ENCODE measurements at regions not wholly inside any gene's neighbourhood (a gene's known extent, or its start where the extent isn't known, plus 50 kb on each side); places are given as distances from the start of the nearest gene placed in this dataset.

DNA sequence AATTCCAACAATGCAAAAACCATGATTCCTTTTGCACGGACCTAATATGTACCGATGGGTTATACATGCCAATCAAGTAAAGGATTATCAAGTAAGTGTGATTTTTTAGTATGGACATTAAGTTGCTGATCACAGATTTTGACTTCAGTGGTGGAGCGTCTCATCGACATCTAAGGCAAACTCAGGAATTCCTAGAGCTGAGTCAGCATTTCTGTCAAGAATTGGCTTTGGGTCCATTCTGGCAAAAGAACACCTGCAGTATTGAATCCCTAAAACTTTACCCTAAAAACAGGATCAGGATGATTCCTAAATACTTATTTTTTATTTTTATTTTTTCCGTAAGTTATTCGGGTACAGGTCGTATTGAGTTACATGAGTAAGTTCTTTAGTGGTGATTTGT is 83.6 kb downstream of the HPGD start:
- no peak for DNase-seq (ENCODE audit: low read depth)
- POLR2A ChIA-PET = no interaction called here

DNA sequence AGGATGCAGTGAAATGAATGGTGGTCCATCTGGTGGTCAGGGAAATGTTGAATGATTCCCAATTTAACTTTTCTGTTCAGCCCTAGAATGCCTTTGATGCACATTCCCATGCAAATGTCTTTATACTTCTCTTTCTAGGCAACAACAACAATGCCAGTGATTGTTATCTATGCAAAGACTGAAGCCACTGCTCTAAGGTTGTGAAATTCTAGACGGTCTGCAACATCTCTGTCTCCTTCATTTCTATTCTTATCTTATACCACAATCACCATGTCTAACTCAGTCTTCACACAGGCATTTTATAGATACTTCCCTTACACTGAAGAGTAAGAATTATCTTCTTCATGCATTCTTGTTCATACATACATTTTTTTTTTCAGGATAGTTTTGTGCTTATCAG is 84.5 kb downstream of the HPGD start:
- no peak for DNase-seq (ENCODE audit: low read depth)
- TF ChIP-seq, protein P1, sequence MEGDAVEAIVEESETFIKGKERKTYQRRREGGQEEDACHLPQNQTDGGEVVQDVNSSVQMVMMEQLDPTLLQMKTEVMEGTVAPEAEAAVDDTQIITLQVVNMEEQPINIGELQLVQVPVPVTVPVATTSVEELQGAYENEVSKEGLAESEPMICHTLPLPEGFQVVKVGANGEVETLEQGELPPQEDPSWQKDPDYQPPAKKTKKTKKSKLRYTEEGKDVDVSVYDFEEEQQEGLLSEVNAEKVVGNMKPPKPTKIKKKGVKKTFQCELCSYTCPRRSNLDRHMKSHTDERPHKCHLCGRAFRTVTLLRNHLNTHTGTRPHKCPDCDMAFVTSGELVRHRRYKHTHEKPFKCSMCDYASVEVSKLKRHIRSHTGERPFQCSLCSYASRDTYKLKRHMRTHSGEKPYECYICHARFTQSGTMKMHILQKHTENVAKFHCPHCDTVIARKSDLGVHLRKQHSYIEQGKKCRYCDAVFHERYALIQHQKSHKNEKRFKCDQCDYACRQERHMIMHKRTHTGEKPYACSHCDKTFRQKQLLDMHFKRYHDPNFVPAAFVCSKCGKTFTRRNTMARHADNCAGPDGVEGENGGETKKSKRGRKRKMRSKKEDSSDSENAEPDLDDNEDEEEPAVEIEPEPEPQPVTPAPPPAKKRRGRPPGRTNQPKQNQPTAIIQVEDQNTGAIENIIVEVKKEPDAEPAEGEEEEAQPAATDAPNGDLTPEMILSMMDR (IDR thresholded peaks at IDR 0.05; ENCODE audit: insufficient read depth, low read depth, low read length) = no peak
- no peaks in the 10 kb centered on the region for H3K27me3 ChIP-seq (ENCODE audit: control insufficient read depth, insufficient read depth, low read length)
- no peak overlapping the region for H3K4me3 ChIP-seq (ENCODE audit: low read depth, low read length)
- H3K36me3 ChIP-seq (ENCODE audit: control insufficient read depth, insufficient read depth, low read length) = no peaks in the 10 kb centered on the region
- ChIA-PET CTCF (no interaction called here), POLR2A (no interaction called here)

More for the DNA sequence above, 83.6 kb downstream of the HPGD start:
- no peaks in the 10 kb centered on the region for H3K27me3 ChIP-seq (ENCODE audit: control insufficient read depth, insufficient read depth, low read length)
- CTCF ChIA-PET = no interaction called here
- TF ChIP-seq, protein P1 (IDR thresholded peaks at IDR 0.05; ENCODE audit: insufficient read depth, low read depth, low read length) = no peak
- H3K4me3 ChIP-seq (ENCODE audit: low read depth, low read length) = no peak overlapping the region
- no peaks in the 10 kb centered on the region for H3K36me3 ChIP-seq (ENCODE audit: control insufficient read depth, insufficient read depth, low read length)

DNA sequence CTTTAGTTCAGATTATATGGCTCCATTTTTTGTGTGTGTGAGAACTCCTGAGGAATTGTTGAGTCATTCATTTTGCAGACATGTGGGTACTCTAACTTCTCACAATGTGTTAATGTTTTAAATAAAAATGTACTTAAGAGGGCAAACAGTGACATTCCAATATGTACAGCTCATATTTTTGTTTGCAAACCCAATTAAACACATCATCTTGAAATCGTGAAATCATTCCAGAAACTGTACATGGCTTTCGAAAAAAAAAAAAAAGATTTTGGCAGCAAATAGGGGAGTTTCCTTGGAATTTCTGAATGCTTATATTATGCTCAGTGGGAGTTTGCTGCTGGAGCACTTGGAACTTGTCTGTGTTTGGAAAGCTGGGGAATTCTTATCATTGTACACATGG is 85.0 kb downstream of the HPGD start:
- DNase-seq (ENCODE audit: low read depth) = peak; percentile 77
- POLR2A ChIA-PET = interaction anchor here (0.6 to 0.7 kb wide), 2 partner anchors 13 kb away, joined by 3 to 8 read pairs; no protein-coding TSS in a partner anchor
- H3K27me3 ChIP-seq (ENCODE audit: control insufficient read depth, insufficient read depth, low read length) = no peaks in the 10 kb centered on the region
- H3K4me3 ChIP-seq (ENCODE audit: low read depth, low read length) = no peak overlapping the region
- CTCF ChIA-PET = no interaction called here
- H3K36me3 ChIP-seq (ENCODE audit: control insufficient read depth, insufficient read depth, low read length) = no peaks in the 10 kb centered on the region
- TF ChIP-seq, protein P1 (IDR thresholded peaks at IDR 0.05; ENCODE audit: insufficient read depth, low read depth, low read length) = no peak

DNA sequence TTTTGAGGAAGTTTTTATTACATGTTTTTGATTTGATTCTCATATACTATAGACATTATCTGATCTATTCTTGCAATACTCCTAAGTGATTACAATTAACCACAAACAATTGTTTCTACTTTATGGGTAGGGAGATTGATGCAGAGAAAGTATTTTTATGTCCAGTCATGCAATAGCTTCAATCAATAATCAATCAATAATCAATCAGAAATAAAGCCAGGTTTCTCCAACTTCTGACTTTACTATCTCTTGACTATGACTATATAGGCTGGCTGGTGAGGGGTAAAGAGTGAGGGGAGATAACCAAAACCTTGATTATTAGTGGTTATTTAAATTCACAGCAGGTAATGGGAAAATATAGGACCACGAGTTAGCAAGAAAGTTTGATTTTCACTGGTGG is 85.9 kb downstream of the HPGD start:
- TF ChIP-seq, protein P1 (IDR thresholded peaks at IDR 0.05; ENCODE audit: insufficient read depth, low read depth, low read length) = no peak
- DNase-seq (ENCODE audit: low read depth) = no peak
- Histone ChIP-seq H3K27me3 (ENCODE audit: control insufficient read depth, insufficient read depth, low read length) (no peaks in the 10 kb centered on the region), H3K4me3 (ENCODE audit: low read depth, low read length) (no peak overlapping the region), H3K36me3 (ENCODE audit: control insufficient read depth, insufficient read depth, low read length) (no peaks in the 10 kb centered on the region)
- ChIA-PET POLR2A (no interaction called here), CTCF (no interaction called here)

- Histone ChIP-seq H3K4me3 (ENCODE audit: low read depth, low read length) (no peak overlapping the region), H3K27me3 (ENCODE audit: control insufficient read depth, insufficient read depth, low read length) (no peaks in the 10 kb centered on the region), H3K36me3 (ENCODE audit: control insufficient read depth, insufficient read depth, low read length) (no peaks in the 10 kb centered on the region)
- ChIA-PET POLR2A (no interaction called here), CTCF (no interaction called here)
- TF ChIP-seq, protein P1 (IDR thresholded peaks at IDR 0.05; ENCODE audit: insufficient read depth, low read depth, low read length) = no peak
- no peak for DNase-seq (ENCODE audit: low read depth)
Observed at GRCh38 chr4:174435974-174436373, 86.3 kb downstream of the HPGD start.
